Loucy (cell line): ENCODE measurements at regions not wholly inside any gene's neighbourhood (a gene's known extent, or its start where the extent isn't known, plus 50 kb on each side); places are given as distances from the start of the nearest gene placed in this dataset.

ENCODE experiments used
- H2AFZ ChIP-seq: fragments of 200-600 bp; sonication (generic); 2 replicates; pipeline ENCODE4 v1.6.0; 2016; ENCODE audit warnings: antibody characterized with exemption, mild to moderate bottlenecking, low read length, moderate library complexity
- H3F3A ChIP-seq: fragments of 200-600 bp; 2 replicates; pipeline ENCODE4 v1.6.0; 2016; ENCODE audit warnings: antibody characterized with exemption, low read depth, mild to moderate bottlenecking
- H3K27me3 ChIP-seq: fragments of 200-600 bp; sonication (generic); 2 replicates; pipeline ENCODE4 v1.6.1; 2014; ENCODE audit warnings: low read length, mild to moderate bottlenecking; ENCODE audit not compliant: insufficient read depth, poor library complexity, severe bottlenecking
- H3K36me3 ChIP-seq: fragments of 200-600 bp; sonication (generic); 2 replicates; pipeline ENCODE4 v1.6.1; 2016; ENCODE audit warnings: low read length; ENCODE audit not compliant: insufficient read depth
- H3K4me1 ChIP-seq: fragments of 200-600 bp; sonication (generic); 2 replicates; pipeline ENCODE4 v1.5.1; 2014; ENCODE audit warnings: low read length, mild to moderate bottlenecking; ENCODE audit not compliant: insufficient read depth, poor library complexity, severe bottlenecking
- H3K4me2 ChIP-seq: fragments of 200-600 bp; sonication (generic); 2 replicates; pipeline ENCODE4 v1.6.0; 2014; ENCODE audit warnings: antibody characterized with exemption, low read length, low read depth, mild to moderate bottlenecking; ENCODE audit not compliant: poor library complexity, severe bottlenecking
- H3K4me3 ChIP-seq: fragments of 200-600 bp; sonication (generic); 2 replicates; pipeline ENCODE4 v1.5.1; 2014; ENCODE audit warnings: low read length, mild to moderate bottlenecking, mixed read lengths; ENCODE audit not compliant: poor library complexity, severe bottlenecking
- H3K79me2 ChIP-seq: fragments of 200-600 bp; sonication (generic); 2 replicates; pipeline ENCODE4 v1.6.1; 2014; ENCODE audit warnings: low read length; ENCODE audit not compliant: insufficient read depth
- H3K9ac ChIP-seq: fragments of 200-600 bp; sonication (generic); 2 replicates; pipeline ENCODE4 v1.6.0; 2014; ENCODE audit warnings: mild to moderate bottlenecking, low read depth, low read length, moderate library complexity; ENCODE audit not compliant: poor library complexity, severe bottlenecking
- H3K9me2 ChIP-seq: fragments of 200-600 bp; sonication (generic); replicated peaks from 2 replicates; pipeline ENCODE4 v1.6.1; 2016; ENCODE audit warnings: low read depth, low read length, mixed read lengths
- H3K9me3 ChIP-seq: fragments of 200-600 bp; sonication (generic); 2 replicates; pipeline ENCODE4 v1.6.1; 2014; ENCODE audit warnings: mild to moderate bottlenecking, antibody characterized with exemption, low read length, low read depth; ENCODE audit not compliant: insufficient read depth
- H4K20me1 ChIP-seq: fragments of 200-600 bp; sonication (generic); 2 replicates; pipeline ENCODE4 v1.6.0; 2014; ENCODE audit warnings: antibody characterized with exemption, low read length, mild to moderate bottlenecking; ENCODE audit not compliant: insufficient read depth, poor library complexity, severe bottlenecking
- EZH2phosphoT487 ChIP-seq: fragments of 200-600 bp; IDR thresholded peaks from 2 replicates; pipeline ENCODE4 v1.6.1; 2018; ENCODE audit warnings: antibody characterized with exemption, mild to moderate bottlenecking, moderate library complexity, borderline replicate concordance
- TF ChIP-seq, protein P1 (sequence below): fragments of 200-600 bp; sonication (generic); conservative IDR thresholded peaks from 2 replicates; pipeline ENCODE4 v1.5.1; 2014; ENCODE audit warnings: mild to moderate bottlenecking, antibody characterized with exemption, low read length

DNA sequence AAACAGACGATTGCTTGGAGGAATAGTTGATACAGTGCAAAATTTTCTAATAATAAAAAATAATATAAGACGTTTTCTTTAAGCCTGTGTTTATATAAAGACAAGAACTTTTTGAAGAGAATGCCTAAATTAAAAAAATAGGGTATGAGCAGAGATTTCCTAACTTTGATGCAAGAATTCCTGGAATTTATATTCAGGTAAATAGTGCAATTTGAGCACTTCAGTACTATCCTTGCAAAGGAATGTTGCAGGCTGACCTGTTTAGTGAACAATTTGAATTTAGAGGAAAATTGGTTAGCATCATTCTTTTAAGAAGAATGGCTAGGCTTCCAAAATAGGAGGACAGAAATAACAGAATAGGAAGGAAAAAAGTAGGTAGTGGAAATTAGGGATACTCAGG is 1172.3 kb downstream of the HACE1 start:
- TF ChIP-seq EZH2phosphoT487: no peak
- TF ChIP-seq, protein P1, sequence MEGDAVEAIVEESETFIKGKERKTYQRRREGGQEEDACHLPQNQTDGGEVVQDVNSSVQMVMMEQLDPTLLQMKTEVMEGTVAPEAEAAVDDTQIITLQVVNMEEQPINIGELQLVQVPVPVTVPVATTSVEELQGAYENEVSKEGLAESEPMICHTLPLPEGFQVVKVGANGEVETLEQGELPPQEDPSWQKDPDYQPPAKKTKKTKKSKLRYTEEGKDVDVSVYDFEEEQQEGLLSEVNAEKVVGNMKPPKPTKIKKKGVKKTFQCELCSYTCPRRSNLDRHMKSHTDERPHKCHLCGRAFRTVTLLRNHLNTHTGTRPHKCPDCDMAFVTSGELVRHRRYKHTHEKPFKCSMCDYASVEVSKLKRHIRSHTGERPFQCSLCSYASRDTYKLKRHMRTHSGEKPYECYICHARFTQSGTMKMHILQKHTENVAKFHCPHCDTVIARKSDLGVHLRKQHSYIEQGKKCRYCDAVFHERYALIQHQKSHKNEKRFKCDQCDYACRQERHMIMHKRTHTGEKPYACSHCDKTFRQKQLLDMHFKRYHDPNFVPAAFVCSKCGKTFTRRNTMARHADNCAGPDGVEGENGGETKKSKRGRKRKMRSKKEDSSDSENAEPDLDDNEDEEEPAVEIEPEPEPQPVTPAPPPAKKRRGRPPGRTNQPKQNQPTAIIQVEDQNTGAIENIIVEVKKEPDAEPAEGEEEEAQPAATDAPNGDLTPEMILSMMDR: no peak
- Histone ChIP-seq H3K27me3 (peaks cover 7% of the 10 kb centered on the region), H2AFZ (no peak overlapping the region), H3K4me1 (no peaks in the 10 kb centered on the region), H4K20me1 (no peaks in the 10 kb centered on the region), H3K9me3 (no peaks in the 10 kb centered on the region), H3F3A (no peaks in the 10 kb centered on the region), H3K79me2 (no peaks in the 10 kb centered on the region), H3K4me3 (no peak overlapping the region), H3K9me2 (no peaks in the 10 kb centered on the region), H3K36me3 (no peaks in the 10 kb centered on the region), H3K4me2 (no peak overlapping the region), H3K9ac (no peak overlapping the region)

DNA sequence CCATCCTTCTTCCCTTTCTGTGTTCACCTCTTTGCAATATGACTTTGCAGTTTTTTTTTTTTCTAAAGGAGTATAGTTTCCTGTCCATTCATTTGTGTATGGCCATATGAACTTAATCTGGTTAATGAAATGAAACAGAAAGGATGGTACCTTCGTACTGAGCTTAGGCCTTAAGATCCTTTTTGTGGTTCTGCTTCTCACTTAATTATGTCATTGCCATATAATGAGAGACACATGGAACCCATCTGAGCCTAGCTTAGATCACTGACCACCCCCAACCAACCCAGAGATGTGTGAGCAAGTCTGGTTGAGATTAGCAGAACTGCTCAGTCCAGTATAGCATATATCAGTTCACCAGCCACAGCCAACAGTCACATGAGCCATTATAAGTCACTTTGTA is 1179.6 kb downstream of the HACE1 start:
- TF ChIP-seq, protein P1: no peak
- TF ChIP-seq EZH2phosphoT487: no peak
- H3K4me2 ChIP-seq: no peak overlapping the region
- H3K79me2 ChIP-seq: no peaks in the 10 kb centered on the region
- H3K9me2 ChIP-seq: no peaks in the 10 kb centered on the region
- H3K4me1 ChIP-seq: peaks cover 13% of the 10 kb centered on the region
- H2AFZ ChIP-seq: no peak overlapping the region
- H3K9me3 ChIP-seq: no peaks in the 10 kb centered on the region
- no peak overlapping the region for H3K9ac ChIP-seq
- no peaks in the 10 kb centered on the region for H3K36me3 ChIP-seq
- H4K20me1 ChIP-seq: no peaks in the 10 kb centered on the region
- H3F3A ChIP-seq: no peaks in the 10 kb centered on the region
- no peak overlapping the region for H3K4me3 ChIP-seq
- no peaks in the 10 kb centered on the region for H3K27me3 ChIP-seq

DNA sequence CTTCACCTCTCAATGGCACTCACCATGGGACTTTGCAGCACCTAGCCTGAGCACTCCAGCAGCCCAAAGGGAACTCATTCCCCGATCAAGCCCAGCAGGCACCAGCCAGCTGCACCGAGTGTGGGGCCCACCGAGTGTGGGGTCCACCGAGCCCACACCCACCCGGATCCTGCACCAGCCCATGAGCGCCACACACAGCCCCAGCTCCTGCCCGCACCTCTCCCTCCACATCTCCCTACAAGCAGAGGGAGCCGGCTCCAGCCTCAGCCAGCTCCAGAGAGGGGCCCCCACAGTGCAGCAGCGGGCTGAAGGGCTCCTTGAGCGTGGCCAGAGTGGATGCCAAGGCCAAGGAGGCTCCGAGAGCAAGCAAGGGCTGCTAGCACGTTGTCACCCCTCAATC is 1182.4 kb downstream of the HACE1 start:
- Histone ChIP-seq H3K36me3 (no peaks in the 10 kb centered on the region), H3F3A (no peaks in the 10 kb centered on the region), H3K4me1 (peaks cover 14% of the 10 kb centered on the region), H3K9me3 (no peaks in the 10 kb centered on the region), H3K79me2 (no peaks in the 10 kb centered on the region), H3K27me3 (no peaks in the 10 kb centered on the region), H4K20me1 (no peaks in the 10 kb centered on the region), H3K4me3 (no peak overlapping the region), H2AFZ (no peak overlapping the region), H3K4me2 (no peak overlapping the region), H3K9me2 (no peaks in the 10 kb centered on the region), H3K9ac (no peak overlapping the region)
- TF ChIP-seq, protein P1: no peak
- TF ChIP-seq EZH2phosphoT487: no peak
